DOHH2 (cell line): ENCODE measurements at regions not wholly inside any gene's neighbourhood (a gene's known extent, or its start where the extent isn't known, plus 50 kb on each side); places are given as distances from the start of the nearest gene placed in this dataset.

ENCODE experiments used
- H3F3A ChIP-seq: fragments of 200-600 bp; sonication (generic), shearing (Covaris generic); 2 replicates; pipeline ENCODE4 v1.6.0; 2016; ENCODE audit warnings: antibody characterized with exemption, mild to moderate bottlenecking; ENCODE audit not compliant: control insufficient read depth, insufficient read depth
- H3K27ac ChIP-seq: fragments of 200-600 bp; sonication (generic); 2 replicates; pipeline ENCODE4 v1.5.1; 2014; ENCODE audit warnings: low read depth, mild to moderate bottlenecking, low read length, moderate library complexity
- H3K27me3 ChIP-seq: fragments of 200-600 bp; sonication (generic); 2 replicates; pipeline ENCODE4 v1.6.1; 2014; ENCODE audit warnings: mild to moderate bottlenecking, low read length, mixed read lengths; ENCODE audit not compliant: control insufficient read depth
- H3K36me3 ChIP-seq: fragments of 200-600 bp; sonication (generic); 2 replicates; pipeline ENCODE4 v1.6.1; 2014; ENCODE audit warnings: mild to moderate bottlenecking, low read length, moderate library complexity, mixed read lengths; ENCODE audit not compliant: control insufficient read depth
- H3K4me1 ChIP-seq: fragments of 200-600 bp; sonication (generic); 2 replicates; pipeline ENCODE4 v1.6.1; 2014; ENCODE audit warnings: mild to moderate bottlenecking, low read length, mixed read lengths; ENCODE audit not compliant: control insufficient read depth
- H3K4me2 ChIP-seq: fragments of 200-600 bp; sonication (generic); 2 replicates; pipeline ENCODE4 v1.6.0; 2014; ENCODE audit warnings: mild to moderate bottlenecking, low read length, moderate library complexity
- H3K4me3 ChIP-seq: fragments of 200-600 bp; sonication (generic); 2 replicates; pipeline ENCODE4 v1.5.1; 2014; ENCODE audit warnings: mild to moderate bottlenecking, low read length, mixed read lengths
- H3K79me2 ChIP-seq: fragments of 200-600 bp; sonication (generic); 2 replicates; pipeline ENCODE4 v1.6.1; 2014; ENCODE audit warnings: mild to moderate bottlenecking, low read length, mixed read lengths; ENCODE audit not compliant: control insufficient read depth
- H3K9me2 ChIP-seq: fragments of 200-600 bp; sonication (generic); replicated peaks from 2 replicates; pipeline ENCODE4 v1.6.1; 2014; ENCODE audit warnings: mild to moderate bottlenecking, low read length, mixed read lengths; ENCODE audit not compliant: control insufficient read depth
- H3K9me3 ChIP-seq: fragments of 200-600 bp; sonication (generic); 2 replicates; pipeline ENCODE4 v1.6.1; 2014; ENCODE audit warnings: antibody characterized with exemption, low read length, mixed read lengths; ENCODE audit not compliant: control insufficient read depth, insufficient read depth
- H4K20me1 ChIP-seq: fragments of 200-600 bp; sonication (generic); 2 replicates; pipeline ENCODE4 v1.6.0; 2014; ENCODE audit warnings: low read depth, mild to moderate bottlenecking, antibody characterized with exemption, low read length, moderate library complexity; ENCODE audit not compliant: control insufficient read depth, insufficient read depth
- EZH2phosphoT487 ChIP-seq: fragments of 200-600 bp; sonication (generic); IDR thresholded peaks from 2 replicates; pipeline ENCODE4 v1.6.1; 2017; ENCODE audit warnings: borderline replicate concordance, mild to moderate bottlenecking, antibody characterized with exemption, low read length, moderate library complexity, mixed read lengths
- TF ChIP-seq, protein P1 (sequence below): fragments of 200-600 bp; sonication (generic); IDR thresholded peaks from one replicate; pipeline ENCODE4 v1.5.1; 2014; ENCODE audit warnings: antibody characterized with exemption, mild to moderate bottlenecking, low read depth, low read length; ENCODE audit not compliant: poor library complexity, severe bottlenecking

DNA sequence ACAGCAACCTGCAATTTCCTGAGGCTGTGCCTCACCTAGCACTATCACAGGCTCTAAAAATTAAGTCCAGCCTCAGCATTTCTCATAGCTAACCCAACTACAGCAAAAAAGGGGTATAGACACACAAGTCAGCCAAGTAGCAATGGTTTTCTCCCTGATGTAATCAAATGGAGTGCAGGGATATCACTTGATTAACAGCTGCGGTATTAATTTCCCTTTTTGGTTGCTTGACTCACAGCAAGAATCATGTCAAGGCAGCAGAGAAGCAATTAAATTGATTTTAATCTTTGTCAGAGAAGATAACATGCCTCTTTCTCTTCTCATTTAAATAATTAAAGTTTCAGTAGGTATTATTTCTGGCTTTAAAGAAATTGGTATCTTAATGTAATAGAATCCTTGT is 278.9 kb downstream of the RWDD3 start:
- H3K36me3 ChIP-seq = no peaks in the 10 kb centered on the region

DNA sequence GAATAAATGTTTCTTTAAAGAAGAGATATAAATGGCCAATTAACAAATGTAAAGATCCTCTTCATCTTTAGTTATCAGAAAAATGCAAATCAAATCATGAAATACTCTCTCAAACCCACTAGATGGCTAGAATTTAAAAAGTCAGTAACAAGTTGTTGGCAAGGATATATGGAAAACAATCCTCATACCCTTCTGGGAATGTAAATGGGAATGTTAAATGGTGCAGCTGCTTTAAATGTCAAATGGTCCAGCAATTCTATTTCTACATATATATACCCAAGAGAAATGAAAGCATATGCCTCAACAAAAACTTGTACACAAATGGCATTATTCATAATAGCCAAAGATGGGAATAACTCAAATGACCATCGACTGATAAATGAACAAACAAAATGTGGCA is 283.5 kb downstream of the RWDD3 start:
- Histone ChIP-seq H3K4me2 (no peak overlapping the region), H3K4me1 (no peaks in the 10 kb centered on the region), H3K36me3 (no peaks in the 10 kb centered on the region), H3K9me2 (no peaks in the 10 kb centered on the region), H3K27ac (no peak overlapping the region), H3K79me2 (no peaks in the 10 kb centered on the region), H3K4me3 (no peak overlapping the region), H3K9me3 (no peaks in the 10 kb centered on the region), H4K20me1 (no peaks in the 10 kb centered on the region), H3K27me3 (no peaks in the 10 kb centered on the region), H3F3A (no peaks in the 10 kb centered on the region)
- no peak for TF ChIP-seq EZH2phosphoT487
- TF ChIP-seq, protein P1, sequence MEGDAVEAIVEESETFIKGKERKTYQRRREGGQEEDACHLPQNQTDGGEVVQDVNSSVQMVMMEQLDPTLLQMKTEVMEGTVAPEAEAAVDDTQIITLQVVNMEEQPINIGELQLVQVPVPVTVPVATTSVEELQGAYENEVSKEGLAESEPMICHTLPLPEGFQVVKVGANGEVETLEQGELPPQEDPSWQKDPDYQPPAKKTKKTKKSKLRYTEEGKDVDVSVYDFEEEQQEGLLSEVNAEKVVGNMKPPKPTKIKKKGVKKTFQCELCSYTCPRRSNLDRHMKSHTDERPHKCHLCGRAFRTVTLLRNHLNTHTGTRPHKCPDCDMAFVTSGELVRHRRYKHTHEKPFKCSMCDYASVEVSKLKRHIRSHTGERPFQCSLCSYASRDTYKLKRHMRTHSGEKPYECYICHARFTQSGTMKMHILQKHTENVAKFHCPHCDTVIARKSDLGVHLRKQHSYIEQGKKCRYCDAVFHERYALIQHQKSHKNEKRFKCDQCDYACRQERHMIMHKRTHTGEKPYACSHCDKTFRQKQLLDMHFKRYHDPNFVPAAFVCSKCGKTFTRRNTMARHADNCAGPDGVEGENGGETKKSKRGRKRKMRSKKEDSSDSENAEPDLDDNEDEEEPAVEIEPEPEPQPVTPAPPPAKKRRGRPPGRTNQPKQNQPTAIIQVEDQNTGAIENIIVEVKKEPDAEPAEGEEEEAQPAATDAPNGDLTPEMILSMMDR = no peak

More for the DNA sequence above, 278.9 kb downstream of the RWDD3 start:
- Histone ChIP-seq H3F3A (no peaks in the 10 kb centered on the region), H3K9me3 (no peaks in the 10 kb centered on the region), H4K20me1 (no peaks in the 10 kb centered on the region), H3K27ac (no peak overlapping the region), H3K4me1 (no peaks in the 10 kb centered on the region), H3K27me3 (no peaks in the 10 kb centered on the region), H3K4me3 (no peak overlapping the region), H3K4me2 (no peak overlapping the region), H3K79me2 (no peaks in the 10 kb centered on the region), H3K9me2 (no peaks in the 10 kb centered on the region)
- no peak for TF ChIP-seq EZH2phosphoT487
- TF ChIP-seq, protein P1 = no peak

DNA sequence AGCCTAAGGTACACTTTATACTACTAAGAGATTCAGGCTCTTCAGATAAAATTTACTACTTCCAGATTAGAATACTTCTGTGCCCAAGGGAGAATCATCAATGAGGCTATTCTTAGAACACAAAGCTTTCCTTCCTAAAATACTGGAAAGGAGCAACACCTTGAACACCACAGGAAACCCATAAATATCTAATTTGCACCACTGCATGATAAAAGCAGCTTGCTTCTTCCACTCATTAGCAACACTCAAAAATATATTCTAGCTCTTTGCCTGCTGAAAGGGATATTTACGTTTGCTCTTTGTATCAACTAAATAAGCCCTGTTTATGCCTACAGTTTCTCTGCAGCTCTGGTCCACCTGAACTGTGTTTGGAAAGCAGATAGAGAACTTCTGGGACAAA is 284.3 kb downstream of the RWDD3 start:
- Histone ChIP-seq H3K9me2 (no peaks in the 10 kb centered on the region), H4K20me1 (no peaks in the 10 kb centered on the region), H3K27ac (no peak overlapping the region), H3K27me3 (no peaks in the 10 kb centered on the region), H3K4me1 (no peaks in the 10 kb centered on the region), H3F3A (no peaks in the 10 kb centered on the region), H3K4me2 (no peak overlapping the region), H3K9me3 (no peaks in the 10 kb centered on the region), H3K79me2 (no peaks in the 10 kb centered on the region), H3K36me3 (no peaks in the 10 kb centered on the region), H3K4me3 (no peak overlapping the region)
- TF ChIP-seq EZH2phosphoT487 = no peak
- TF ChIP-seq, protein P1 = no peak

DNA sequence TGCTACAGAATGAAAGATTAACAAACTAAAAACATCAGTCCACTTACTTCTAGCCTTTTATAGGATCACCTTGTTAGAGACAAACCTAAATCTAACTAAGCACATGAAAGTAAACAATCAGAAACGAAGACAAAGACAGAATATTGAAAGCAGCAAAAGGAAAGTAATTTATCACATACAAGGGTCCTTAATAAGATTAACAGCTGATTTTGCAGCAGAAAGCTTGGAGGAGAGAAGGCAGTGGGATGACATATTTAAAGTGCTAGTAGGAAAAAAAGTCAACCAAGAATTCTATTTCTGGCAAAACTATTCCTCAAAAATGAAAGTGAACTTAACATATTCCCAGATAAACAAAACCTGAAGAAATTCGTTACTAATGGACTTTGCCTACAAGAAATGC is 286.4 kb downstream of the RWDD3 start:
- no peaks in the 10 kb centered on the region for H3K79me2 ChIP-seq
- no peaks in the 10 kb centered on the region for H3K36me3 ChIP-seq
- H3K9me2 ChIP-seq = no peaks in the 10 kb centered on the region
- H3K4me1 ChIP-seq = no peaks in the 10 kb centered on the region
- no peak overlapping the region for H3K4me3 ChIP-seq
- H4K20me1 ChIP-seq = no peaks in the 10 kb centered on the region
- no peak overlapping the region for H3K27ac ChIP-seq
- no peaks in the 10 kb centered on the region for H3K27me3 ChIP-seq
- no peaks in the 10 kb centered on the region; the same call in 1 of the 2 replicates for H3K9me3 ChIP-seq
- no peak overlapping the region for H3K4me2 ChIP-seq
- TF ChIP-seq, protein P1 = no peak
- TF ChIP-seq EZH2phosphoT487 = no peak
- no peaks in the 10 kb centered on the region for H3F3A ChIP-seq
